Keratinocyte (primary cell): ENCODE measurements at regions not wholly inside any gene's neighbourhood (a gene's known extent, or its start where the extent isn't known, plus 50 kb on each side); places are given as distances from the start of the nearest gene placed in this dataset.

ENCODE experiments used
- CTCF ChIP-seq, 3 experiments: IDR thresholded peaks in 1 of 3; conservative IDR thresholded peaks in 1 of 3; optimal IDR thresholded peaks in 1 of 3; 2 replicates in 2 of 3; 3 replicates in 1 of 3; pipeline versions ENCODE3 to v1.5.1; 2011; ENCODE audit warnings: low read length in 3 of 3, mild to moderate bottlenecking in 3 of 3, moderate library complexity in 2 of 3, control low read depth in 1 of 3, inconsistent platforms in 1 of 3; ENCODE audit not compliant: insufficient read depth in 2 of 3; ENCODE audit errors: extremely low read depth in 1 of 3
- EZH2 ChIP-seq: IDR thresholded peaks from one replicate; pipeline ENCODE4 v1.6.1; 2012; ENCODE audit warnings: inconsistent platforms, mild to moderate bottlenecking, low read length, moderate library complexity

GRCh38 chr20:30376767-30377658 lies 880.5 kb upstream of the DEFB115 start:
- TF ChIP-seq CTCF (optimal IDR thresholded peaks at IDR 0.05 in 1 of 3, IDR thresholded peaks at IDR 0.05 in 1 of 3, conservative IDR thresholded peaks at IDR 0.05 in 1 of 3; ENCODE audit: extremely low read depth in 1 of 3, insufficient read depth in 2 of 3, low read length in 3 of 3): peak in 2 of 3 experiments; percentile 41 to 81
- TF ChIP-seq EZH2: no peak
